PC-3 (cell line): ENCODE measurements at regions not wholly inside any gene's neighbourhood (a gene's known extent, or its start where the extent isn't known, plus 50 kb on each side); places are given as distances from the start of the nearest gene placed in this dataset.

ENCODE experiments used
- ATAC-seq: fragments of 200-7000 bp; cut with Tn5 transposase; 2 replicates; pipeline ENCODE4 v1.9.1; 2020; ENCODE audit warnings: mild to moderate bottlenecking, moderate library complexity
- BruUV-seq: library from RNA; stranded (reverse); fragments of 400-500 nt; replicated peaks from 2 replicates; lab custom pipeline; 2021; lab: Mats Ljungman, UMichigan
- CTCF ChIA-PET: fragments of 300-600 bp; sonication (Branson Sonifier 250); formaldehyde crosslinking; loops from one replicate; lab custom pipeline; 2022; ENCODE audit warnings: antibody characterized with exemption; lab: Charles Lee
- POLR2A ChIA-PET: fragments of 300-600 bp; sonication (Branson Sonifier 250); formaldehyde crosslinking; loops from one replicate; lab custom pipeline; 2022; ENCODE audit warnings: antibody characterized with exemption; ENCODE audit not compliant: unreplicated experiment; lab: Charles Lee
- DNase-seq: peaks from one replicate; pipeline ENCODE4 v3.0.0-alpha.2; 2015
- H2AFZ ChIP-seq: fragments of 300-600 bp; sonication (generic); 2 replicates; pipeline ENCODE4 v1.6.0; 2016; ENCODE audit warnings: antibody characterized with exemption, low read length
- H3F3A ChIP-seq: fragments of 300-600 bp; sonication (generic); one replicate; pipeline ENCODE4 v1.6.0; 2017; ENCODE audit warnings: antibody characterized with exemption, low read length, control low read depth, mild to moderate bottlenecking; ENCODE audit not compliant: unreplicated experiment
- H3K27ac ChIP-seq: fragments of 300-600 bp; sonication (generic); 2 replicates; pipeline ENCODE4 v1.5.1; 2016; ENCODE audit warnings: mild to moderate bottlenecking, low read length
- H3K27me3 ChIP-seq: fragments of 300-600 bp; sonication (generic); 2 replicates; pipeline ENCODE4 v1.6.1; 2016; ENCODE audit warnings: low read length, mixed read lengths
- H3K36me3 ChIP-seq: fragments of 300-600 bp; sonication (generic); 2 replicates; pipeline ENCODE4 v1.6.1; 2016; ENCODE audit warnings: low read depth, mixed run types, low read length, mixed read lengths
- H3K4me1 ChIP-seq: fragments of 300-600 bp; sonication (generic); 2 replicates; pipeline ENCODE4 v1.5.1; 2016; ENCODE audit warnings: low read length; ENCODE audit not compliant: insufficient read depth
- H3K4me2 ChIP-seq: fragments of 300-600 bp; sonication (generic); 2 replicates; pipeline ENCODE4 v1.6.0; 2016; ENCODE audit warnings: low read length
- H3K4me3 ChIP-seq: fragments of 300-600 bp; sonication (generic); 2 replicates; pipeline ENCODE4 v1.5.1; 2016; ENCODE audit warnings: mild to moderate bottlenecking, low read length, mixed read lengths
- H3K79me2 ChIP-seq: fragments of 300-600 bp; sonication (generic); 2 replicates; pipeline ENCODE4 v1.6.1; 2017; ENCODE audit warnings: low read length, mixed read lengths
- H3K9ac ChIP-seq: fragments of 300-600 bp; sonication (generic); 2 replicates; pipeline ENCODE4 v1.6.0; 2016; ENCODE audit warnings: mild to moderate bottlenecking, low read length
- H3K9me2 ChIP-seq: fragments of 300-600 bp; sonication (generic); replicated peaks from 2 replicates; pipeline ENCODE4 v1.6.1; 2016; ENCODE audit warnings: mixed run types, low read length, mixed read lengths
- H3K9me3 ChIP-seq: fragments of 300-600 bp; sonication (generic); 2 replicates; pipeline ENCODE4 v1.6.1; 2016; ENCODE audit warnings: low read length, mixed read lengths
- H4K20me1 ChIP-seq: fragments of 300-600 bp; sonication (generic); 2 replicates; pipeline ENCODE4 v1.6.1; 2016; ENCODE audit warnings: low read length, mixed read lengths
- CTCF ChIP-seq: fragments of 300-600 bp; sonication (generic); conservative IDR thresholded peaks from 2 replicates; pipeline ENCODE4 v1.5.1; 2017; ENCODE audit warnings: antibody characterized with exemption, low read depth, mild to moderate bottlenecking, low read length
- EZH2 ChIP-seq: fragments of 300-600 bp; sonication (generic); IDR thresholded peaks from one replicate; pipeline ENCODE4 v1.6.1; 2017; ENCODE audit warnings: antibody characterized with exemption, mild to moderate bottlenecking, low read length; ENCODE audit not compliant: unreplicated experiment
- EZH2phosphoT487 ChIP-seq: fragments of 300-600 bp; sonication (generic); IDR thresholded peaks from 2 replicates; pipeline ENCODE4 v1.6.1; 2018; ENCODE audit warnings: mild to moderate bottlenecking, antibody characterized with exemption, low read length, borderline replicate concordance
- intact Hi-C: fragments of 100-400 bp; cut with micrococcal nuclease; formaldehyde crosslinking; loops from 2 replicates; pipeline ENCODE4 v1.9.0; 2023

GRCh38 chr1:60227601-60228000 lies 154.0 kb upstream of the C1orf87 start:
- no peaks in the 10 kb centered on the region for H3K4me1 ChIP-seq
- ChIA-PET CTCF (no interaction called here), POLR2A (no interaction called here)
- H3F3A ChIP-seq, result no peaks in the 10 kb centered on the region
- peaks cover 38% of the 10 kb centered on the region for H3K27me3 ChIP-seq
- no peak overlapping the region for H2AFZ ChIP-seq
- H3K9me2 ChIP-seq, result no peaks in the 10 kb centered on the region
- no peak overlapping the region for H3K4me2 ChIP-seq
- no peaks in the 10 kb centered on the region for H4K20me1 ChIP-seq
- H3K36me3 ChIP-seq, result no peaks in the 10 kb centered on the region
- H3K79me2 ChIP-seq, result no peaks in the 10 kb centered on the region
- no peak for ATAC-seq
- no peak overlapping the region for H3K4me3 ChIP-seq
- no peak overlapping the region for H3K27ac ChIP-seq
- H3K9ac ChIP-seq, result no peak overlapping the region
- TF ChIP-seq CTCF (no peak), EZH2 (no peak), EZH2phosphoT487 (no peak)
- no peak for DNase-seq
- intact Hi-C loops, result no loop called here
- no peaks in the 10 kb centered on the region for H3K9me3 ChIP-seq
- BruUV-seq, result no TSS peak

- no peaks in the 10 kb centered on the region for H3F3A ChIP-seq
- H3K4me2 ChIP-seq, result no peak overlapping the region
- H3K27ac ChIP-seq, result no peak overlapping the region
- no peaks in the 10 kb centered on the region for H3K9me2 ChIP-seq
- ATAC-seq, result no peak
- no peaks in the 10 kb centered on the region for H3K36me3 ChIP-seq
- H3K9me3 ChIP-seq, result no peaks in the 10 kb centered on the region
- TF ChIP-seq CTCF (no peak), EZH2phosphoT487 (no peak), EZH2 (no peak)
- H4K20me1 ChIP-seq, result no peaks in the 10 kb centered on the region
- H3K4me3 ChIP-seq, result no peak overlapping the region
- peaks cover 34% of the 10 kb centered on the region for H3K27me3 ChIP-seq
- H3K4me1 ChIP-seq, result no peaks in the 10 kb centered on the region
- intact Hi-C loops, result no loop called here
- H2AFZ ChIP-seq, result no peak overlapping the region
- DNase-seq, result no peak
- H3K79me2 ChIP-seq, result no peaks in the 10 kb centered on the region
- POLR2A ChIA-PET, result no interaction called here
- CTCF ChIA-PET, result interaction anchor here (0.6 kb wide), 1 partner anchor 274 kb away, joined by 3 read pairs; no protein-coding TSS in a partner anchor
- BruUV-seq, result no TSS peak
- no peak overlapping the region for H3K9ac ChIP-seq
Observed at GRCh38 chr1:60225486-60225885, 151.9 kb upstream of the C1orf87 start.

- intact Hi-C loops, result no loop called here
- no peak overlapping the region for H3K27ac ChIP-seq
- no peaks in the 10 kb centered on the region for H4K20me1 ChIP-seq
- H3F3A ChIP-seq, result no peaks in the 10 kb centered on the region
- H3K27me3 ChIP-seq, result peaks cover 29% of the 10 kb centered on the region
- ChIA-PET POLR2A (no interaction called here), CTCF (no interaction called here)
- H2AFZ ChIP-seq, result no peak overlapping the region
- TF ChIP-seq EZH2phosphoT487 (no peak), EZH2 (no peak), CTCF (no peak)
- no peaks in the 10 kb centered on the region for H3K9me2 ChIP-seq
- no peak overlapping the region for H3K4me3 ChIP-seq
- BruUV-seq, result no TSS peak
- DNase-seq, result no peak
- H3K9ac ChIP-seq, result no peak overlapping the region
- no peaks in the 10 kb centered on the region for H3K79me2 ChIP-seq
- no peaks in the 10 kb centered on the region for H3K36me3 ChIP-seq
- no peak overlapping the region for H3K4me2 ChIP-seq
- no peaks in the 10 kb centered on the region for H3K4me1 ChIP-seq
- no peaks in the 10 kb centered on the region for H3K9me3 ChIP-seq
- ATAC-seq, result no peak
Observed at GRCh38 chr1:60224523-60224922, 151.0 kb upstream of the C1orf87 start.
